ENCODE measurements at regions not wholly inside any gene's neighbourhood (a gene's known extent, or its start where the extent isn't known, plus 50 kb on each side); places are given as distances from the start of the nearest gene placed in this dataset.

DNA sequence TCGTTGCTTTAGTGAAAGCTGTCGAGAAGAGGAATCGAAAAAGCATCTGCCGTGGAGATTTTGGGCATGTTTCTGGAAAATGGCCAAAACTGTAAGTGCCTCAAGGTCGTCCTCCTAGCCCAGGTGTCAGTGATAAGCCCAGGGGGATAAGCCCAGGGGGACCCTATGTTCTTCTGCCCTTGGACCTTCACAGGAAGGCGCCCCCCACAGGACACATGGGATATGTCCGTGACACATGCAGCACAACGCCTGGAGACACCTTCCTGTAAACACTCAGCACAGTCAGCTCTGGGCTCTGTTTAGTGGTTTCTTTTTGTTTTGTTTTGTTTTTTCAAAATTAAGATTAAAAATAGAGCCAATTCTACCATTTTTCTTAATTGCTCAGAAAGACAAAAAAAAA, 272.7 kb downstream of the KLF6 start:
- H3K4me1 ChIP-seq (ENCODE audit: insufficient read depth, low read length, severe bottlenecking), result no peaks in the 10 kb centered on the region
- no peaks in the 10 kb centered on the region for H3K9me2 ChIP-seq (ENCODE audit: low read depth, low read length)
- no peaks in the 10 kb centered on the region for H3K79me2 ChIP-seq (ENCODE audit: insufficient read depth, low read length)

DNA sequence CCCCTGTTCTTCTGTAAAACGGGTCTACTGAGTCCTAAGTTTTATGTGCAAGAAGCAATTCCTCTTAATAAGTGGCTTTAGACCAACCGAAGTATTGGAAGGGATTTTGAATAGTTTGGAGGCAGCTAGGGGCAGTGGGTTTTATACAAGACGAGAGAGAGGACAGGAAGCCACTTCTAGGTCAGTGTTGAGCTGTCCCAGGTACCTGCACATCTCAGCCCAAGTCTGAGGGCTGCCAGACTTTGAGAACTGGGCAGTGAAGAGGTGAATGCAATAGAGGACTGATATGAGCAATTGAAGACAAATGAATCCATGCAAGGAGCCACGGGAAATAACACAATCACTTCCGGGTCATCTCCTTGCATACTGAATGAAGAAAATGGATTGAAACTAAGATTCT, 273.5 kb downstream of the KLF6 start:
- H3K27me3 ChIP-seq (ENCODE audit: insufficient read depth, low read length), result no peaks in the 10 kb centered on the region

More for the DNA sequence above, 272.7 kb downstream of the KLF6 start:
- Histone ChIP-seq H3K4me2 (ENCODE audit: low read length) (no peak overlapping the region), H4K20me1 (ENCODE audit: insufficient read depth, low read length) (no peaks in the 10 kb centered on the region), H3K27ac (ENCODE audit: low read depth, low read length, poor library complexity, severe bottlenecking) (no peak overlapping the region), H3K36me3 (ENCODE audit: insufficient read depth, low read length) (no peaks in the 10 kb centered on the region), H2AFZ (ENCODE audit: low read length) (no peak overlapping the region), H3K4me3 (ENCODE audit: low read depth, low read length, poor library complexity, severe bottlenecking) (no peak overlapping the region), H3K27me3 (ENCODE audit: insufficient read depth, low read length) (no peaks in the 10 kb centered on the region), H3K9me3 (ENCODE audit: low read length) (no peaks in the 10 kb centered on the region), H3K9ac (ENCODE audit: low read length) (no peak overlapping the region), H3F3A (ENCODE audit: insufficient read depth, low read length) (no peaks in the 10 kb centered on the region)
- TF ChIP-seq EZH2 (IDR thresholded peaks at IDR 0.05; ENCODE audit: borderline replicate concordance, low read length) (no peak), CTCF (IDR thresholded peaks at IDR 0.05; ENCODE audit: low read length) (no peak)

GRCh38 chr10:3510741-3511140, 274.3 kb downstream of the KLF6 start:
- H3F3A ChIP-seq (ENCODE audit: insufficient read depth, low read length), result no peaks in the 10 kb centered on the region
- H3K9me3 ChIP-seq (ENCODE audit: low read length), result no peaks in the 10 kb centered on the region
- no peak overlapping the region for H2AFZ ChIP-seq (ENCODE audit: low read length)
- TF ChIP-seq CTCF (IDR thresholded peaks at IDR 0.05; ENCODE audit: low read length) (no peak), EZH2 (IDR thresholded peaks at IDR 0.05; ENCODE audit: borderline replicate concordance, low read length) (no peak)
- H3K4me2 ChIP-seq (ENCODE audit: low read length), result no peak overlapping the region
- no peak overlapping the region for H3K9ac ChIP-seq (ENCODE audit: low read length)
- no peaks in the 10 kb centered on the region for H4K20me1 ChIP-seq (ENCODE audit: insufficient read depth, low read length)
- H3K27ac ChIP-seq (ENCODE audit: low read depth, low read length, poor library complexity, severe bottlenecking), result no peak overlapping the region
- no peaks in the 10 kb centered on the region for H3K4me1 ChIP-seq (ENCODE audit: insufficient read depth, low read length, severe bottlenecking)
- H3K4me3 ChIP-seq (ENCODE audit: low read depth, low read length, poor library complexity, severe bottlenecking), result no peak overlapping the region
- no peaks in the 10 kb centered on the region for H3K79me2 ChIP-seq (ENCODE audit: insufficient read depth, low read length)
- no peaks in the 10 kb centered on the region for H3K27me3 ChIP-seq (ENCODE audit: insufficient read depth, low read length)
- H3K9me2 ChIP-seq (ENCODE audit: low read depth, low read length), result no peaks in the 10 kb centered on the region
- H3K36me3 ChIP-seq (ENCODE audit: insufficient read depth, low read length), result no peaks in the 10 kb centered on the region

More for the DNA sequence above, 273.5 kb downstream of the KLF6 start:
- Histone ChIP-seq H3K79me2 (ENCODE audit: insufficient read depth, low read length) (no peaks in the 10 kb centered on the region), H3K9me3 (ENCODE audit: low read length) (no peaks in the 10 kb centered on the region), H3K9me2 (ENCODE audit: low read depth, low read length) (no peaks in the 10 kb centered on the region), H3K27ac (ENCODE audit: low read depth, low read length, poor library complexity, severe bottlenecking) (no peak overlapping the region), H3K4me1 (ENCODE audit: insufficient read depth, low read length, severe bottlenecking) (no peaks in the 10 kb centered on the region), H3K36me3 (ENCODE audit: insufficient read depth, low read length) (no peaks in the 10 kb centered on the region), H2AFZ (ENCODE audit: low read length) (no peak overlapping the region), H3K9ac (ENCODE audit: low read length) (no peak overlapping the region), H4K20me1 (ENCODE audit: insufficient read depth, low read length) (no peaks in the 10 kb centered on the region), H3K4me2 (ENCODE audit: low read length) (no peak overlapping the region), H3K4me3 (ENCODE audit: low read depth, low read length, poor library complexity, severe bottlenecking) (no peak overlapping the region), H3F3A (ENCODE audit: insufficient read depth, low read length) (no peaks in the 10 kb centered on the region)
- TF ChIP-seq CTCF (IDR thresholded peaks at IDR 0.05; ENCODE audit: low read length) (no peak), EZH2 (IDR thresholded peaks at IDR 0.05; ENCODE audit: borderline replicate concordance, low read length) (no peak)
